GM12878 (cell line): ENCODE measurements at regions not wholly inside any gene's neighbourhood (a gene's known extent, or its start where the extent isn't known, plus 50 kb on each side); places are given as distances from the start of the nearest gene placed in this dataset.

ENCODE experiments used
- ATAC-seq: fragments of 200-7000 bp; cut with Tn5 transposase; 3 replicates; pipeline ENCODE4 v1.9.1; 2020; ENCODE audit warnings: mild to moderate bottlenecking, moderate library complexity
- BruUV-seq: library from RNA; stranded (reverse); fragments of 400-500 nt; replicated peaks from 2 replicates; lab custom pipeline; 2021; lab: Mats Ljungman, UMichigan
- CTCF ChIA-PET: fragments of 300-600 bp; sonication (Branson Sonifier 250); formaldehyde crosslinking; extraction: SDS; loops from one replicate; lab custom pipeline; 2021; ENCODE audit warnings: inconsistent platforms; lab: Yijun Ruan, JAX
- POLR2A ChIA-PET: fragments of 350-600 bp; formaldehyde crosslinking; extraction: SDS; loops from one replicate; lab custom pipeline; 2021; ENCODE audit warnings: inconsistent platforms; lab: Charles Lee
- RAD21 ChIA-PET: fragments of 300-600 bp; sonication (Branson Sonifier 250); formaldehyde crosslinking; loops from one replicate; lab custom pipeline; 2023; ENCODE audit warnings: antibody characterized with exemption; ENCODE audit not compliant: unreplicated experiment; lab: Charles Lee
- SMC1A ChIA-PET: fragments of 300-600 bp; sonication (Branson Sonifier 250); formaldehyde crosslinking; loops from one replicate; lab custom pipeline; 2023; ENCODE audit not compliant: unreplicated experiment, uncharacterized antibody; lab: Charles Lee
- DNase-seq: peaks from one replicate; pipeline ENCODE4 v3.0.0-alpha.2; 2011; ENCODE audit warnings: low read depth, low spot score
- FAIRE-seq: peaks from 3 replicates; lab custom pipeline; 2011; peaks lifted over from hg19 to GRCh38; lab: Jason Lieb, UNC
- H2AFZ ChIP-seq: 2 replicates; pipeline ENCODE4 v1.6.0; 2011; ENCODE audit warnings: low read depth, low read length, control low read depth; ENCODE audit not compliant: control insufficient read depth
- H3K27ac ChIP-seq: 2 replicates; pipeline ENCODE4 v1.5.1; 2011; ENCODE audit warnings: control low read depth; ENCODE audit not compliant: control insufficient read depth, insufficient read depth
- H3K27me3 ChIP-seq, 2 experiments: replicated peaks in 1 of 2; 2 replicates each; pipeline versions ENCODE4 v1.6.0 to v1.6.1; 2011; ENCODE audit warnings: low read length in 1 of 2; ENCODE audit not compliant: control insufficient read depth in 2 of 2, insufficient read depth in 2 of 2
- H3K36me3 ChIP-seq, 2 experiments: 2 replicates each; pipeline ENCODE4 v1.5.1; 2011; ENCODE audit warnings: low read length in 1 of 2; ENCODE audit not compliant: control insufficient read depth in 2 of 2, insufficient read depth in 2 of 2
- H3K4me1 ChIP-seq: 2 replicates; pipeline ENCODE4 v1.6.1; 2011; ENCODE audit warnings: mild to moderate bottlenecking, low read length, moderate library complexity, mixed read lengths; ENCODE audit not compliant: control insufficient read depth, insufficient read depth
- H3K4me2 ChIP-seq: 2 replicates; pipeline ENCODE4 v1.6.0; 2011; ENCODE audit warnings: control low read depth; ENCODE audit not compliant: control insufficient read depth, insufficient read depth
- H3K4me3 ChIP-seq: fragments of 200-600 bp; sonication (generic); 2 replicates; pipeline ENCODE4 v1.5.1; 2016
- H3K79me2 ChIP-seq: 2 replicates; pipeline ENCODE4 v1.6.0; 2011; ENCODE audit warnings: low read length; ENCODE audit not compliant: control insufficient read depth, insufficient read depth
- H3K9ac ChIP-seq: 2 replicates; pipeline ENCODE4 v1.8.0; 2011; ENCODE audit warnings: low read length, control low read depth, mixed read lengths; ENCODE audit not compliant: control insufficient read depth, insufficient read depth
- H3K9me3 ChIP-seq: replicated peaks from 3 replicates; pipeline ENCODE4 v1.5.1; 2011; ENCODE audit warnings: mild to moderate bottlenecking, low read length; ENCODE audit not compliant: control insufficient read depth, insufficient read depth
- H4K20me1 ChIP-seq: 2 replicates; pipeline ENCODE4 v1.6.0; 2011; ENCODE audit not compliant: control insufficient read depth, insufficient read depth
- ASH2L ChIP-seq: fragments of 300-600, 200-600 bp; sonication (generic); IDR thresholded peaks from 2 replicates; pipeline ENCODE4 v1.6.1; 2017; ENCODE audit warnings: low read depth, mild to moderate bottlenecking, borderline replicate concordance
- BMI1 ChIP-seq: fragments of 450-650 bp; IDR thresholded peaks from 2 replicates; pipeline ENCODE4 v1.6.1; 2016; ENCODE audit warnings: mild to moderate bottlenecking, moderate library complexity, borderline replicate concordance
- DPF2 ChIP-seq: fragments of 450-650 bp; IDR thresholded peaks from 2 replicates; pipeline ENCODE4 v1.6.1; 2017; ENCODE audit warnings: mild to moderate bottlenecking
- EGR1 ChIP-seq, 2 experiments: IDR thresholded peaks; 1 replicate in 1 of 2; 2 replicates in 1 of 2; pipeline ENCODE4 v1.6.1; 2011 to 2012; ENCODE audit warnings: low read depth in 2 of 2, low read length in 2 of 2, borderline replicate concordance in 1 of 2, mild to moderate bottlenecking in 1 of 2, moderate library complexity in 1 of 2
- ESRRA ChIP-seq: IDR thresholded peaks from 2 replicates; pipeline ENCODE4 v1.6.1; 2012; ENCODE audit warnings: mild to moderate bottlenecking, low read length, improper control_type of control experiment
- HDAC2 ChIP-seq: fragments of 200-600 bp; sonication (generic); IDR thresholded peaks from 2 replicates; pipeline ENCODE4 v1.6.1; 2017
- HDGF ChIP-seq: fragments of 450-650 bp; IDR thresholded peaks from 2 replicates; pipeline ENCODE4 v1.6.1; 2016; ENCODE audit warnings: antibody characterized with exemption
- KAT2A ChIP-seq: conservative IDR thresholded peaks from 2 replicates; pipeline ENCODE4 v1.6.1; 2011; ENCODE audit warnings: low read depth, low read length; ENCODE audit not compliant: control insufficient read depth
- KDM1A ChIP-seq: fragments of 200-600 bp; sonication (generic); IDR thresholded peaks from 2 replicates; pipeline ENCODE4 v1.6.1; 2016; ENCODE audit warnings: borderline replicate concordance
- MXI1 ChIP-seq: fragments of 150-350 bp; IDR thresholded peaks from 2 replicates; pipeline ENCODE4 v1.6.1; 2011; ENCODE audit warnings: low read depth, mild to moderate bottlenecking, inconsistent platforms, low read length, improper control_type of control experiment
- NR2F1 ChIP-seq: fragments of 450-650 bp; conservative IDR thresholded peaks from 2 replicates; pipeline ENCODE4 v1.6.1; 2017; ENCODE audit warnings: mild to moderate bottlenecking
- PAX8 ChIP-seq: fragments of 450-650 bp; IDR thresholded peaks from 2 replicates; pipeline ENCODE4 v1.6.1; 2017; ENCODE audit warnings: mild to moderate bottlenecking, moderate library complexity
- POLR2AphosphoS5 ChIP-seq: IDR thresholded peaks from 2 replicates; pipeline ENCODE4 v1.6.1; 2011; ENCODE audit warnings: mild to moderate bottlenecking, low read length, inconsistent platforms
- POU2F2 ChIP-seq: IDR thresholded peaks from 3 replicates; pipeline ENCODE4 v1.6.1; 2011; ENCODE audit warnings: low read depth, mild to moderate bottlenecking, low read length, borderline replicate concordance
- RAD51 ChIP-seq: fragments of 450-650 bp; IDR thresholded peaks from 2 replicates; pipeline ENCODE4 v1.6.1; 2016; ENCODE audit warnings: moderate library complexity, mild to moderate bottlenecking, inconsistent platforms
- RFX5 ChIP-seq: IDR thresholded peaks from 2 replicates; pipeline ENCODE4 v1.6.1; 2011; ENCODE audit warnings: low read depth, low read length, improper control_type of control experiment
- SIX5 ChIP-seq: IDR thresholded peaks from 2 replicates; pipeline ENCODE4 v1.6.1; 2011; ENCODE audit warnings: mild to moderate bottlenecking, low read depth, low read length, moderate library complexity; ENCODE audit not compliant: severe bottlenecking
- WGBS: methylation state at CpG from one replicate; pipeline ENCODE4 v1.1.6; 2016; ENCODE audit warnings: low lambda C conversion rate; ENCODE audit not compliant: insufficient replicate concordance, insufficient coverage; ENCODE audit errors: missing lambda C conversion rate; 5-methylcytosine and 5-hydroxymethylcytosine counted together
- in situ Hi-C: fragments of 300-500 bp; cut with MboI; formaldehyde crosslinking; loops from 9 replicates; pipeline ENCODE4 v1.14.3; 2018; ENCODE audit warnings: mixed read lengths
- intact Hi-C: fragments of 100-400 bp; cut with micrococcal nuclease; formaldehyde crosslinking; loops from one replicate; pipeline ENCODE4 v1.14.2; 2022; ENCODE audit not compliant: unreplicated experiment
- TF ChIP-seq, protein P1 (sequence below): fragments of 450-650 bp; IDR thresholded peaks from 2 replicates; pipeline ENCODE4 v1.6.1; 2016; ENCODE audit warnings: mild to moderate bottlenecking
- TF ChIP-seq, protein P2 (sequence below): fragments of 450-650 bp; IDR thresholded peaks from 2 replicates; pipeline ENCODE4 v1.6.1; 2016; ENCODE audit warnings: mild to moderate bottlenecking, moderate library complexity, borderline replicate concordance

DNA sequence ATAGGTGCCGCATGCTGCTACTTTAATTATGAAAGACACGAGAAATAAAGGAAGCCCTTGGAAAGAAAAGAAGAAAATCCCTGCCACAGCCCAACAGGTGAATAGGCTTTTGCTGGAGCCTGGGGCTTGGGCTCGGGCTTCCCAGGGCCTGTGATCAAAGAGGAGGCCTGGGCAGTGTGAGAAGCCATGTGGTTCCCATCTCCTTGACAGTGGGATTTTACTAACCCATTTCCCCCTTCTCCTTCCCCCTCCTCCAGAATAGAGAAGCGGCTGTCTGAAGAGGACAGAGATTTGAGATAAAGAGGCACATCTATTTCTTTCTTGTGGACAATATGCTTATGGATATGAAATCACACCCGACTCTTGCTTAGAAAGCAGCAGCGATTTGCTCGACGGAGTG is 369.1 kb downstream of the MCTP2 start:
- Histone ChIP-seq H3K79me2 (no peaks in the 10 kb centered on the region), H3K27me3 (peaks cover 0 to 2% of the 10 kb centered on the region in 2 experiments; a peak in 1 of 4 replicates), H3K4me3 (no peak overlapping the region), H3K36me3 (no peaks in the 10 kb centered on the region), H2AFZ (no peak overlapping the region), H3K9ac (no peak overlapping the region), H3K27ac (no peak overlapping the region), H4K20me1 (no peaks in the 10 kb centered on the region), H3K4me1 (no peaks in the 10 kb centered on the region), H3K9me3 (no peaks in the 10 kb centered on the region), H3K4me2 (no peak overlapping the region)
- SMC1A ChIA-PET, result interaction anchor here (1.0 to 1.8 kb wide), 2 partner anchors 9 to 19 kb away, joined by 3 to 4 read pairs; no protein-coding TSS in a partner anchor
- CTCF ChIA-PET, result no interaction called here
- 36% methylated on average over 8 of the region's 8 CpGs for WGBS
- RAD21 ChIA-PET, result no interaction called here
- no peak for DNase-seq
- intact Hi-C loops, result no loop called here
- POLR2A ChIA-PET, result no interaction called here
- TF ChIP-seq HDAC2 (no peak), KDM1A (no peak), EGR1 (IDR thresholded peaks at IDR 0.05; ENCODE audit: borderline replicate concordance in 1 of 2, low read depth in 2 of 2, low read length in 2 of 2) (no peak), HDGF (no peak), NR2F1 (no peak), ESRRA (no peak), DPF2 (no peak), BMI1 (no peak), POU2F2 (no peak), PAX8 (no peak), MXI1 (no peak), KAT2A (no peak), ASH2L (no peak), RAD51 (no peak), SIX5 (no peak), POLR2AphosphoS5 (no peak), RFX5 (no peak)
- TF ChIP-seq, protein P1, sequence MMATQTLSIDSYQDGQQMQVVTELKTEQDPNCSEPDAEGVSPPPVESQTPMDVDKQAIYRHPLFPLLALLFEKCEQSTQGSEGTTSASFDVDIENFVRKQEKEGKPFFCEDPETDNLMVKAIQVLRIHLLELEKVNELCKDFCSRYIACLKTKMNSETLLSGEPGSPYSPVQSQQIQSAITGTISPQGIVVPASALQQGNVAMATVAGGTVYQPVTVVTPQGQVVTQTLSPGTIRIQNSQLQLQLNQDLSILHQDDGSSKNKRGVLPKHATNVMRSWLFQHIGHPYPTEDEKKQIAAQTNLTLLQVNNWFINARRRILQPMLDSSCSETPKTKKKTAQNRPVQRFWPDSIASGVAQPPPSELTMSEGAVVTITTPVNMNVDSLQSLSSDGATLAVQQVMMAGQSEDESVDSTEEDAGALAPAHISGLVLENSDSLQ, result no peak
- TF ChIP-seq, protein P2, sequence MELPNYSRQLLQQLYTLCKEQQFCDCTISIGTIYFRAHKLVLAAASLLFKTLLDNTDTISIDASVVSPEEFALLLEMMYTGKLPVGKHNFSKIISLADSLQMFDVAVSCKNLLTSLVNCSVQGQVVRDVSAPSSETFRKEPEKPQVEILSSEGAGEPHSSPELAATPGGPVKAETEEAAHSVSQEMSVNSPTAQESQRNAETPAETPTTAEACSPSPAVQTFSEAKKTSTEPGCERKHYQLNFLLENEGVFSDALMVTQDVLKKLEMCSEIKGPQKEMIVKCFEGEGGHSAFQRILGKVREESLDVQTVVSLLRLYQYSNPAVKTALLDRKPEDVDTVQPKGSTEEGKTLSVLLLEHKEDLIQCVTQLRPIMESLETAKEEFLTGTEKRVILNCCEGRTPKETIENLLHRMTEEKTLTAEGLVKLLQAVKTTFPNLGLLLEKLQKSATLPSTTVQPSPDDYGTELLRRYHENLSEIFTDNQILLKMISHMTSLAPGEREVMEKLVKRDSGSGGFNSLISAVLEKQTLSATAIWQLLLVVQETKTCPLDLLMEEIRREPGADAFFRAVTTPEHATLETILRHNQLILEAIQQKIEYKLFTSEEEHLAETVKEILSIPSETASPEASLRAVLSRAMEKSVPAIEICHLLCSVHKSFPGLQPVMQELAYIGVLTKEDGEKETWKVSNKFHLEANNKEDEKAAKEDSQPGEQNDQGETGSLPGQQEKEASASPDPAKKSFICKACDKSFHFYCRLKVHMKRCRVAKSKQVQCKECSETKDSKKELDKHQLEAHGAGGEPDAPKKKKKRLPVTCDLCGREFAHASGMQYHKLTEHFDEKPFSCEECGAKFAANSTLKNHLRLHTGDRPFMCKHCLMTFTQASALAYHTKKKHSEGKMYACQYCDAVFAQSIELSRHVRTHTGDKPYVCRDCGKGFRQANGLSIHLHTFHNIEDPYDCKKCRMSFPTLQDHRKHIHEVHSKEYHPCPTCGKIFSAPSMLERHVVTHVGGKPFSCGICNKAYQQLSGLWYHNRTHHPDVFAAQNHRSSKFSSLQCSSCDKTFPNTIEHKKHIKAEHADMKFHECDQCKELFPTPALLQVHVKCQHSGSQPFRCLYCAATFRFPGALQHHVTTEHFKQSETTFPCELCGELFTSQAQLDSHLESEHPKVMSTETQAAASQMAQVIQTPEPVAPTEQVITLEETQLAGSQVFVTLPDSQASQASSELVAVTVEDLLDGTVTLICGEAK, result no peak
- no peak for FAIRE-seq
- in situ Hi-C loops, result no loop called here
- no TSS peak for BruUV-seq
- ATAC-seq, result no peak
